NCI-H446 (cell line): ENCODE measurements at regions not wholly inside any gene's neighbourhood (a gene's known extent, or its start where the extent isn't known, plus 50 kb on each side); places are given as distances from the start of the nearest gene placed in this dataset.

Experiments used
- DNase-seq, 2 experiments: peaks; one replicate each; lab custom pipeline; 2025; lab: John Stamatoyannopoulos, UW

DNA sequence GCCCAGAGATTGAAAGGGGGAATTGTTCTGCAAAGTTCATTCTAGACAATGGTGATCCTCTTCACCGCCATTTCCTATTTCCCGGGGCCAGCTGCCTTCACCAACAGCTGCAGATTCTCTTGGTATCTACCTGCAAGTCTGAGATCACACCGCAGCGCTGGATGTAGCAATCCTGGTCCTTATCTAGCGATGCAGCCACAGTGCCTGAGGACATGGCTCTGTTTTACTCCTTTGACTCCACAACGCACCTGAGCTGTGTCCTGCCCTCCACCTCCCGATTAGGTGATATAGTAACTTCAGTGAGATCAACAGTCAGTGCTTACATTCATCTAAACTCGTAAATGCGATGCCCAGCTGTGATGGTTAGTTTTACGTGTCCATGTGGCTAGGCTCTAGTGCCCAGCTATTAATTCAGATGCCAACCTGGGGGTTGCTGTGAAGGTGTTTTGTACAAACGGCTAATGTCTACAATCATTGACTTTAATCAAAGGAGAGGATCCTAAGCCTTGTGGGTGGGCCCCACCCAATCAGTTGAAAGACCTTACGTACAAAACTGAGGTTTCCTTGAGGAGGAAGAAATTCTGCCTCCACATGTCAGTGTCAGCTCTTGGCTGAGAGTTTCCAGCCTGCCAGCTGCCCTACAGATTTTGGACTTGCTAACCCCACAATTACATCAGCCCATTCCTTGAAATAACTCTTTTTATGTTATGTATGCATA lies 189.8 kb downstream of the SH3BP4 start:
- no peak for DNase-seq

DNA sequence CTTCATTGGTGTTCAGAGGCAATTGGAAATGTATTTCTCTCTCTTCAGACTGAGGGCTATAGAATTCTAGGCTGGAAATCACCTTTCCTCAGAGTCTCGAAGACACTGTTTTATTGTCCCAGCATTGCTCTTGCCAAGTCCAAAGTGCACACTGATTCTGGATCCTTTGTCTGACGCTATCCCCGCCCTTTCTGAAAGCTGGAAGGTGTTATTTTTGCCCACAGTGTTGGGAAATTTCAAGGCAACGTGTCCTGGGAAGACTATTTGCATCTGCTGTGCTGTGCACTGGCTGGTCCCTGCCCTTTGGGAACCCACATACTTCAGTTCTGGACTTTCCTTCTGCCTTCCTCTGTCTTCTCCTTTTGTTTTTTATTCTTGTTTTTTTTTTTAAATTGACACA lies 190.8 kb downstream of the SH3BP4 start:
- no peak for DNase-seq

GRCh38 chr2:235143789-235144188 lies 192.0 kb downstream of the SH3BP4 start:
- DNase-seq, result no peak

DNA sequence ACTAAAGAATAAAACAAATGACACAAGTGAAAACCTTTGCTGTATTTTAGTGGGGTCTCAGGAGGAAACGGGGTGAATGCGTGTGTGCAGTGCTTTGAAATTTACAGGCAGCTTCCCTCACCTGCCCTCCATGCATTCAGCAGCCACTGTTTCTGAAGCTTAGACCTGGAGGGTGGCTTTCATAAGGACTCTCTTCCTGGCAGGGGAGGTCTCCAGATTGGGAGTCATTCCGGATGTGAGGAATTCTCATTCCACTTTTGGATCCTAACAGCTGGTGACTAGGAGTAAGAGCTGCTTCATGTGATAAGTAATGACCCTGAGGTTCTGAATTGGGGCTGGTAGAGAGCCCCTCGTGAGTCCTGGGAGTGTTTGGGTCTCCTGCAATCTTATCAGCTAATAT lies 192.5 kb downstream of the SH3BP4 start:
- DNase-seq, result no peak

DNA sequence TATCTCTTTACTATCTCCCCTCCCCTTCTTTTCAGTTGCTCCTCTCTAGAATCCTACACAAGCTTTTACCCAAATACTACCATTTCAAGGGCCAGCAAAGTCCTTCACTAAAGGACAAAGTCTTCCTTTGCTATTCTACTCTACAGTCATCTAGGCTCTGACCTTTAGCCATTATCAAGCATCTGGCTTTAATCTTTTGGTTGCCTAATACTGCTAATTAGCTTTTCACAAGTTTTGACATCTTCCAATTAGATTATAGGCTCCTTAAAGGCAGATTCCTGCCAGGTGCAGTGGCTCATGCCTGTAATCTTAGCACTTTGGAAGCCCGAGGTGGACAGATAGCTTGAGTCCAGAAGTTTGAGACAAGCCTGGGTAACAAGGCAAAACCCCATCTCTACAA lies 194.4 kb downstream of the SH3BP4 start:
- no peak for DNase-seq

DNA sequence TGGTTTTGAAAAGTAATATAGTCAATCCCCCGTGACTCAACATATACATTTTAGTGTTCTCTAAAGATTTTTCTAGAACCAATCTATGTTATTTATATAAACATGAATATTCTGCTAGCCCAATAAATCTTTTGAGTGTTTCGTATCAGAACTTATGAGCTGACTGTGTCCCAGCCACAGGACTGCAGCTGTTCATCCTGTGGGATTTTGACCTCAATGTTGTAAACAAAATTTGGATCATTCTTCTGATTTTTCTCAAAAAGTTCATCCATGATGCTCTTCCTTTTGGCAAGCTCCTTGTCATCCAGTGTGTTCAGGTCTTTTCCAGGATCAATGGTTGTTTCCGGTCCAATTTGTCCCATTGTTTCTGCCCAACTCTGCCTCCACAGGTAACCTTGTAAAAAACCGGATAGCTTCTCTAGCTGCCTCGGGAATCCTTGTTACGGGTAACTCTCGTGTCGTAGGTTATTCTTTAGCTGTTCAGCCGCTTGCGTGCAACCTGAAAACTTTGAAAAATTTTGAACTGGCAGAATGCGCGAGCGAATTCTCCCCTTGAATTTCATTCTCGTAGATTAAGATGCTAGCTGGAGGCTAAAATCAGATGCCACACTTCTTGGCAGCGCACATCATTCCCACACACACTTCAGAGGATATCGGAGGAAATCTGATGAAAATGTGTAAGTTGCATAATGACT lies 195.2 kb downstream of the SH3BP4 start:
- DNase-seq, result no peak

DNA sequence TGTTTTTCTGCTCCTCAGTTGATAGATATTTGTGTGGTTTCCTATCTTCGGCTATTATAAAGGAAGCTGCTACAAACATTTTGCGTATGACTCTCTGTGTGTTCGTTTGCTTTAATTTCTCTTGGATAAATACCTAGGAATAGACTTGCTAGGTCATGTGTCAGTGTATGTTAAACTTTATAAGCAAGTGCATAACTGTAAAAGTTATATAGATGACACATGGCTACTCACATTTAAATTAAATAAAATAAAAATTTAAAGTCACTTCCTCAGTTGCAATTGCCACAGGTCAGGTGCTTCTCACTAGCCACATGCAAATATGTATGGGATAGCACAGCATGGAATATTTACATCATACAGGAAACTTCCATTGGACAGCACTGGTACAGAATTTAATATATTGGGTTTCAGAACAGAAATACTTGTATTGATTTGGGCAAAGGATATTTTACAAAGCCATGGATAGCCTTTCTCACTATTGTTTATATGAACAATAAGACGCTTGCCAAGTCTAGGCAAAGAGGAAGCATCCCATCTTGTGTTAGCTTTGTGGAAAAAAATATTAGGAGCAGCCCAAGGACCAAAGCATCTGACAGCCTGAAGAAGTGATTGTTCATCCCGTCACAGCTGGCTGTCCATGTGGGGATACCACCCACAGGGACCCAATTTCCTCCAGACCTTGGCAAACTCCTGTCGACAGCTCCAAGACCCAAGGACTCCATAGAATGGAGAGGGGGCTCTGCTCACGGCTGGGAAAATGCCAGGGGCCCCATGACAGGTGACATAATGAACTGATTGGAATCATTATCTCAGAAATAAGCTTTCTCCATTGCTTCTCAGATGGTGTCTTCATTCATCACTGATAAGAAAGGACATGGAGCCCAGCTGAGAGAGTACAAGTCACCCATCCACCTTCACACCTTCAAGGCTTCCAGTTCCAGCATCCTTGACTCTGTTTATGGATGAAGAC lies 196.7 kb downstream of the SH3BP4 start:
- DNase-seq, result no peak

DNA sequence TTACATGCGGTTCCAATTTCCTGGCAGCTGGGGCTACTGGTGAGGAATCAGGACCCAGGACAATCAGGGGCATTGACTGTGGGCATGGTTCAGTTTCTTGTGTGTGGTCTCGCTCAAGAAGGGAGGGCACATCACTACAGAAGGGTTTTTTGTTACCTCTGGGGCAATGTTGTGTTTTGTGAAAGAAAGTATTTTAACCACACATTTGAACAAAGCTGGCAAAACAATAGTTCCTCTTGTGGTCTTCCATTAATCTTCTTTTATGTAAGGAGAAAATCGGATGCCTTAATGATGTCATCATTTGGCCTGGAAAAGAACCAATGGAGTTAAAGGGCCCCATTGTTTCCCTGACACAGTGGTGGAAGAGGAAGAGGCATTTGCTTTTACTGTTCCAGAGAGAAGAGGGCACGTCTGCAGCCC lies 197.4 kb downstream of the SH3BP4 start:
- no peak for DNase-seq

- DNase-seq, result no peak
Observed at GRCh38 chr2:235149736-235150135, 197.9 kb downstream of the SH3BP4 start.

DNA sequence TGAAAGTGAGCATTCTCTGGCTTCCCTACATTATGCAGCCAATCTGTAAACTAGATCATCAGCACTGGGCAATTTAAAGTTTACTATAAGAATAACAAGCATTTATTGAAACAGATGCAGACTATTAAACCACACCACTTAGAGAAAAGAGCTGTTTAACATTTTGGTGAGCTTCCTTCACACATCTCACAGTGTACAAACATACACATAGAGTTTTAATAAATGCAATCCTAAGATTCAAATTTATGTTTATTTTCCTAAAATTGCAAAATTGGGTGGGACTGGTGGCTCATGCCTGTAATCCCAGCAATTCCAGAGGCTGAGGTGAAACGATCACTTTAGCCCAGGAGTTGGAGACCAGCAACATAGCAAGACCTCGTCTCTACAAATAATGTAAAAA lies 199.3 kb downstream of the SH3BP4 start:
- DNase-seq, result no peak

DNA sequence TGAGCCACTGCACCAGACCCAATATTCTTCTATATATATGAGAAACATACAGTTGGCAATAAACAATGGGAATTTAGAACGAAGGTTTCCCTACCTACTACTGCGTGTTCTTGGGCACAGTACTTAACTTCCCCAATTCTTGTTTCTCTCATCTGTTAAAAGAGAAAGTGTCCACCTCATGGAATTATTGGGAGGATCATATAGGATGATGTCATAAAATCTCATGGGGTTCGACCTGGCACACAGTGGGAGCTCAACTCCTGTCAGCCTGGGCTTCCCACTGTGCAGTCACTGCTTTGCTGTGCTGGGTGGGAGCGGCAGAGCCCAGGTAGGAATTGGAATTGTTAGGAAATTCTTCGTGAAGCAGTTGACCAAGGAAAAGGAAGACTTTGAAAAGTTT lies 203.3 kb downstream of the SH3BP4 start:
- DNase-seq, result no peak

DNA sequence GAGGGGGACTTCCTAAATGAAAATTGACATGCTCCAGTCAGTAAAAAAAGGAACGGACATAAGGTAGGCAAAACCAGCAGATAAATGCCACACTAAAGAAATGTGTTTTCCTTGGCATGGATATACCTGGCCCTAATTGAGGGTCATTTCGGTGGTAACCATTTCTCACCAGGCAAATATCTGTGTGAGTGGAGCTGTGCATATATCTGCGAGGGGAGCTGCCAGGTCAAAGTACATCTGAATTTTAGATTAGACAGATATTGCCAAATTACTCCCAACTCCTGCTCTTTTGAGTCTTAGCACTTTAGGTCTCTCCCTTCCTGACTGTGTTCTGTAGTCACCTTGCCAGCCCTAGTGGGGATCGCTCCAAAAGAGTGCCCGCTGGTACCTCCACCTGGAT lies 204.2 kb downstream of the SH3BP4 start:
- no peak for DNase-seq

DNA sequence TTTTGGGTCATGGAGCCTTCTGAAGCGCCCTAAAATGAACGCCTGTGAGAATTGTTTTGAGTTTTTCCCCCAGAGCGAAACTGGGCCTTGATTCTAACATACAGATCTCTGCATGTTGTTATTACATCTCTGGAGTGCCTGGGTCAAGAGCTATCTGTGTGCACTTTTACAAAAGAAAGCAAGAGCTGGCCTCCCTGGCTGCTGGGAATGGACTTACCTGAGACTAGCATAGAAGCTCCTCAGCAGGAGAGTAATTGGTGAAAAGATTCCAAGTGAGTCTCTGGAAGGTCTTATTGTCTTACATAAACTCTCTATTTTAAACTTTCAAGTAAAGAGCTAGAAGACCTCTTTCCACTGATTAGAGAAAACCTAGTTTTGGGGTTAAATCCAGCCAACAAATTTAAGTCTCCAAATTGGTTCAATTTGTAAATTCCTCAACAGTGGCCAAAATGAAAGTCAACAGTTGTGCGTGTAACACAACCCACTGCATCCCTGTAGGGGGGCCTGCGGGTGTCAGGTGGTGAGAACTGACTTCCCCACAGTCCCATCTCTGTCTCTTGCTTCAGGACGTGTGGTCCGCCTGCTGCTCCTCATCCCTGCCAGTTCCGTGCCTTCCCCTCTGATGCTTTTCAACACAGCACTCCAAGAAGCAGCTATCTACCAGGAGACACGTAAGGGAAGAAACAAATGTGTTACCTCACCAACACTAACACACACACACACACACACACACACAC lies 206.1 kb downstream of the SH3BP4 start:
- DNase-seq, result no peak

DNA sequence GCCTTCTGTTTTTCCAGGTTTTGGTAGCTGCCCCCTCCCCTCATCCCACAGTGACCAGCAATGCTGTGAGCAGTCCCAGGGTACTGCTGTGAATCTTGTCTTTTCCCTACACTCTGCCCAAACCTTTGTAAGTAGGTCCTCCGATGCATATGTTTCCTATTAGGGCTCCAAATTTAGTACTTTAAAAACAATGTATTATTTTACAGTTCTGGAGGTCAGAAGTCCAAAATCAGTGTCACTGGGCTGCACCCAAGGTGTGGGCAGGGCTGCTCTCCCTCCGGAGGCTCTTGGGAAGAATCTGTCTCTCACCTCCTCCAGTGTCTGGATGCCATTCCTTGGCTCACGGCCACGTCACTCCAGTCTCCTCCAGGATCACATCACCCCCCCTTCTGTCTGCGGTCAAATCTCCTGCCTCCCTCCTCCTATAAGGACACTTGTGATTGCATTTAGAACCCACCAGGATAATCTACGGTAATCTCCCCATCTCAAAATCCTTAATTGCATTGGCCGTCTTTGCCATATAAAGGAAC lies 208.5 kb downstream of the SH3BP4 start:
- DNase-seq, result no peak

- DNase-seq, result no peak
Observed at GRCh38 chr2:235161565-235161964, 209.7 kb downstream of the SH3BP4 start.

DNA sequence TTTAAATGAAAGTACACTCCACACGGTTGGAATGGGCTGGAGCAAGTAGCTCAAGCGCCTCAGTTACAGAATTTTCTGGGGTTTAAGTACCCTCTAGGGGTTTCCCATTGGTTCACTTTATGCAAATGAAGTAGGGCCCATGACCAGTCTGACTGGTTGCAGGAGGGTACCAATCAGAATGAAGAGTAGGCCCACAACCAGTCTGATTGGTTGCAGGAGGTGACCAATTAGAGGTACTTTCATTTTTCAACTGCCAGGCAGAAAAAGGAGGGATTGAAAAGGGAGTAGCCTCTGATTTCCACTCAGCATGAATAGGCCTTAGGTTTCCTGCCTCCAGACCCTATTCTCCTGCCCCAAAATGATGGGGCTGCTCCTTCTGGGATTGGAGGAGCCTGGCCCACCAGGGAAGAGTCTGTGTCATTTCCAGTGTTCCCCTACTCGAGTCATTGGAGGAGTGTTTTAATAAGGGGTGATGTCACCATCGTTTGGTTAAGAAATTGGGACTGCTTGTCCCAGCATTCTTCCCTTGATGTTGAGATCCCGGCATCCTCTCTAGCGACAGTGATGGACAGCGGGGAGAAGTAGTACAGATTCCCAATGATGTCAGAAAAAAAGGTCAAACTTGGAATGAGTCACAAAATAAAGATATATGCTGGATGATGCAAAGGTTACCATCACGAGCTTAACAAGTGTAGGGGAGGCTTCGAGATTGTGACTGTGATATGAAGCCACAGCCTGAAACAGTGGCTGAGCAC lies 210.4 kb downstream of the SH3BP4 start:
- DNase-seq, result no peak

GRCh38 chr2:235162837-235163197 lies 211.0 kb downstream of the SH3BP4 start:
- DNase-seq, result no peak

GRCh38 chr2:235165136-235165535 lies 213.3 kb downstream of the SH3BP4 start:
- DNase-seq, result no peak

GRCh38 chr2:235165631-235166030 lies 213.8 kb downstream of the SH3BP4 start:
- no peak for DNase-seq

GRCh38 chr2:235168174-235168979 lies 216.6 kb downstream of the SH3BP4 start:
- DNase-seq, result no peak
